SK-N-SH treated with all-trans-retinoic acid at 6 μM for 48 hours (cell line): ENCODE measurements at regions not wholly inside any gene's neighbourhood (a gene's known extent, or its start where the extent isn't known, plus 50 kb on each side); places are given as distances from the start of the nearest gene placed in this dataset.

Source experiments
- ARNTL ChIP-seq: fragments of 450-650 bp; formaldehyde crosslinking; IDR thresholded peaks from 2 replicates; pipeline ENCODE4 v1.5.0; 2020; ENCODE audit warnings: low read depth, mild to moderate bottlenecking, moderate library complexity, borderline replicate concordance
- BACH2 ChIP-seq: fragments of 250-450 bp; sonication (Bioruptor Pico); IDR thresholded peaks from 2 replicates; pipeline ENCODE4 v1.9.0; 2021; ENCODE audit warnings: mild to moderate bottlenecking, borderline replicate concordance
- CREB5 ChIP-seq: fragments of 250-450 bp; sonication (Bioruptor Pico); IDR thresholded peaks from 2 replicates; pipeline ENCODE4 v1.5.1; 2020; ENCODE audit warnings: low read depth, mild to moderate bottlenecking, moderate library complexity
- CSRNP3 ChIP-seq: fragments of 250-450 bp; sonication (Bioruptor Pico); IDR thresholded peaks from 2 replicates; pipeline ENCODE4 v1.5.1; 2021; ENCODE audit warnings: mild to moderate bottlenecking, moderate library complexity
- ESRRG ChIP-seq: fragments of 250-450 bp; sonication (Bioruptor Pico); IDR thresholded peaks from 2 replicates; pipeline ENCODE4 v1.6.1; 2021; ENCODE audit warnings: mild to moderate bottlenecking
- PATZ1 ChIP-seq: fragments of 250-450 bp; sonication (Bioruptor Pico); IDR thresholded peaks from 2 replicates; pipeline ENCODE4 v1.8.0; 2020; ENCODE audit warnings: mild to moderate bottlenecking, moderate library complexity, borderline replicate concordance
- PPARA ChIP-seq: fragments of 250-450 bp; sonication (Bioruptor Pico); IDR thresholded peaks from 2 replicates; pipeline ENCODE4 v1.5.0; 2020; ENCODE audit warnings: mild to moderate bottlenecking, borderline replicate concordance
- RARB ChIP-seq: fragments of 250-450 bp; sonication (Bioruptor Pico); IDR thresholded peaks from 2 replicates; pipeline ENCODE4 v1.8.0; 2021; ENCODE audit warnings: mild to moderate bottlenecking, moderate library complexity
- TCF4 ChIP-seq: fragments of 250-450 bp; sonication (Bioruptor Pico); IDR thresholded peaks from 2 replicates; pipeline ENCODE4 v1.8.0; 2021; ENCODE audit warnings: mild to moderate bottlenecking, moderate library complexity, borderline replicate concordance
- TOX ChIP-seq: fragments of 250-450 bp; sonication (Bioruptor Pico); IDR thresholded peaks from 2 replicates; pipeline ENCODE4 v1.8.0; 2021; ENCODE audit warnings: mild to moderate bottlenecking, moderate library complexity, borderline replicate concordance
- TSHZ2 ChIP-seq: fragments of 250-450 bp; sonication (Bioruptor Pico); IDR thresholded peaks from 2 replicates; pipeline ENCODE4 v1.5.0; 2020; ENCODE audit warnings: mild to moderate bottlenecking, moderate library complexity
- ZC3H10 ChIP-seq: fragments of 250-450 bp; sonication (Bioruptor Pico); IDR thresholded peaks from 2 replicates; pipeline ENCODE4 v1.5.1; 2021; ENCODE audit warnings: mild to moderate bottlenecking, moderate library complexity
- ZFP3 ChIP-seq: fragments of 250-450 bp; sonication (Bioruptor Pico); IDR thresholded peaks from 2 replicates; pipeline ENCODE4 v1.5.0; 2020; ENCODE audit warnings: mild to moderate bottlenecking, moderate library complexity
- ZFP30 ChIP-seq: fragments of 450-650 bp; formaldehyde crosslinking; IDR thresholded peaks from 2 replicates; pipeline ENCODE4 v1.5.0; 2022; ENCODE audit warnings: mild to moderate bottlenecking, moderate library complexity

- no peak for TF ChIP-seq TCF4 (CRISPR knock-in tag)
- no peak for TF ChIP-seq PATZ1
- no peak for TF ChIP-seq ZFP3 (CRISPR knock-in tag)
- TF ChIP-seq ARNTL: no peak
- no peak for TF ChIP-seq ZC3H10 (CRISPR knock-in tag)
- TF ChIP-seq BACH2 (CRISPR knock-in tag): no peak
- no peak for TF ChIP-seq TOX
- TF ChIP-seq CREB5: no peak
- no peak for TF ChIP-seq RARB
- TF ChIP-seq ZFP30 (CRISPR knock-in tag): no peak
- TF ChIP-seq TSHZ2: no peak
- TF ChIP-seq PPARA: no peak
- TF ChIP-seq CSRNP3 (CRISPR knock-in tag): no peak
- TF ChIP-seq ESRRG: no peak
Measured at GRCh38 chr15:85305050-85305449, 75.4 kb upstream of the AKAP13 start.
